GM18498 (cell line): ENCODE measurements at regions not wholly inside any gene's neighbourhood (a gene's known extent, or its start where the extent isn't known, plus 50 kb on each side); places are given as distances from the start of the nearest gene placed in this dataset.
"Not testable (repeated sequence)": the region's sequence is repeated elsewhere in the genome, so short reads cannot be mapped to it uniquely, and the experiment has no call there.

Source experiments
- ATAC-seq: cut with Tn5 transposase; IDR thresholded peaks from one replicate; pipeline ENCODE4 v1.9.1; 2021; ENCODE audit warnings: mild to moderate bottlenecking, moderate library complexity; ENCODE audit not compliant: unreplicated experiment

GRCh38 chr7:133132906-133133305, 51.0 kb upstream of the CHCHD3 start:
- no peak for ATAC-seq

GRCh38 chr7:133134810-133135209, 52.9 kb upstream of the CHCHD3 start:
- no peak for ATAC-seq

- ATAC-seq, result no peak
Measured at GRCh38 chr7:133135451-133135850, 53.6 kb upstream of the CHCHD3 start.

- ATAC-seq, result no peak
Measured at GRCh38 chr7:133139350-133139749, 57.5 kb upstream of the CHCHD3 start.

GRCh38 chr7:133139801-133140200, 57.9 kb upstream of the CHCHD3 start:
- ATAC-seq, result no peak

GRCh38 chr7:133140994-133141595, 59.2 kb upstream of the CHCHD3 start:
- no peak for ATAC-seq

GRCh38 chr7:133150760-133151159, 68.9 kb upstream of the CHCHD3 start:
- no peak for ATAC-seq

GRCh38 chr7:133152875-133153274, 71.0 kb upstream of the CHCHD3 start:
- ATAC-seq, result no peak

- no peak for ATAC-seq
Measured at GRCh38 chr7:133155146-133155545, 73.3 kb upstream of the CHCHD3 start.

GRCh38 chr7:133155642-133156041, 73.8 kb upstream of the CHCHD3 start:
- ATAC-seq, result no peak

- ATAC-seq, result no peak
Measured at GRCh38 chr7:133157045-133157444, 75.2 kb upstream of the CHCHD3 start.

- no peak for ATAC-seq
Measured at GRCh38 chr7:133164498-133164897, 82.6 kb upstream of the CHCHD3 start.

- ATAC-seq, result no peak
Measured at GRCh38 chr7:133165001-133165400, 83.1 kb upstream of the CHCHD3 start.

- ATAC-seq, result no peak
Measured at GRCh38 chr7:133165529-133165928, 83.6 kb upstream of the CHCHD3 start.

- no peak for ATAC-seq
Measured at GRCh38 chr7:133167300-133167699, 85.4 kb upstream of the CHCHD3 start.

GRCh38 chr7:133169167-133169822, 83.6 kb upstream of the EXOC4 start:
- not testable (repeated sequence) for ATAC-seq

GRCh38 chr7:133177476-133177875, 75.4 kb upstream of the EXOC4 start:
- ATAC-seq, result not testable (repeated sequence)

GRCh38 chr7:133180717-133181116, 72.2 kb upstream of the EXOC4 start:
- ATAC-seq, result no peak

- ATAC-seq, result no peak
Measured at GRCh38 chr7:133183042-133183794, 69.7 kb upstream of the EXOC4 start.

- no peak for ATAC-seq
Measured at GRCh38 chr7:133183969-133184368, 68.9 kb upstream of the EXOC4 start.

- ATAC-seq, result no peak
Measured at GRCh38 chr7:133185512-133185911, 67.4 kb upstream of the EXOC4 start.

GRCh38 chr7:133186060-133186459, 66.8 kb upstream of the EXOC4 start:
- ATAC-seq, result peak; percentile 59
